HG03095 (cell line): ENCODE measurements at regions not wholly inside any gene's neighbourhood (a gene's known extent, or its start where the extent isn't known, plus 50 kb on each side); places are given as distances from the start of the nearest gene placed in this dataset.
"Not testable (repeated sequence)": the region's sequence is repeated elsewhere in the genome, so short reads cannot be mapped to it uniquely, and the experiment has no call there.

Source experiments
- ATAC-seq: cut with Tn5 transposase; IDR thresholded peaks from one replicate; pipeline ENCODE4 v1.9.1; 2021; ENCODE audit warnings: moderate library complexity; ENCODE audit not compliant: unreplicated experiment

GRCh38 chr21:21996891-21997290 is 998.7 kb downstream of the NCAM2 start:
- no peak for ATAC-seq

GRCh38 chr21:21997390-21998333 is 999.5 kb downstream of the NCAM2 start:
- no peak for ATAC-seq

- ATAC-seq = no peak
Observed at GRCh38 chr21:22019766-22020165, 1021.6 kb downstream of the NCAM2 start.

- ATAC-seq = no peak
Observed at GRCh38 chr21:22020221-22020620, 1022.0 kb downstream of the NCAM2 start.

- not testable (repeated sequence) for ATAC-seq
Observed at GRCh38 chr21:22023896-22024295, 1025.7 kb downstream of the NCAM2 start.

- no peak for ATAC-seq
Observed at GRCh38 chr21:22044431-22044830, 1046.2 kb downstream of the NCAM2 start.

GRCh38 chr21:22046576-22046975 is 1048.4 kb downstream of the NCAM2 start:
- no peak for ATAC-seq

- no peak for ATAC-seq
Observed at GRCh38 chr21:22056904-22057303, 1058.7 kb downstream of the NCAM2 start.

- ATAC-seq = no peak
Observed at GRCh38 chr21:22062472-22063139, 1064.4 kb downstream of the NCAM2 start.

GRCh38 chr21:22063140-22063539 is 1064.9 kb downstream of the NCAM2 start:
- no peak for ATAC-seq

GRCh38 chr21:22076471-22076870 is 1078.3 kb downstream of the NCAM2 start:
- ATAC-seq = no peak

- ATAC-seq = no peak
Observed at GRCh38 chr21:22083899-22084298, 1085.7 kb downstream of the NCAM2 start.

- ATAC-seq = no peak
Observed at GRCh38 chr21:22096314-22096713, 1098.1 kb downstream of the NCAM2 start.

GRCh38 chr21:22106720-22107410 is 1108.7 kb downstream of the NCAM2 start:
- ATAC-seq = no peak

- ATAC-seq = no peak
Observed at GRCh38 chr21:22115746-22116145, 1117.5 kb downstream of the NCAM2 start.

GRCh38 chr21:22120616-22121266 is 1122.5 kb downstream of the NCAM2 start:
- ATAC-seq = no peak

GRCh38 chr21:22125581-22125980 is 1127.4 kb downstream of the NCAM2 start:
- no peak for ATAC-seq

- no peak for ATAC-seq
Observed at GRCh38 chr21:22128671-22129070, 1130.5 kb downstream of the NCAM2 start.

- no peak for ATAC-seq
Observed at GRCh38 chr21:22132358-22133071, 1134.3 kb downstream of the NCAM2 start.

- no peak for ATAC-seq
Observed at GRCh38 chr21:22136740-22137139, 1138.5 kb downstream of the NCAM2 start.
